KMS-11 (cell line): ENCODE measurements at regions not wholly inside any gene's neighbourhood (a gene's known extent, or its start where the extent isn't known, plus 50 kb on each side); places are given as distances from the start of the nearest gene placed in this dataset.

Experiments used
- H2AFZ ChIP-seq: fragments of 200-600 bp; sonication (generic); 2 replicates; pipeline ENCODE4 v1.6.1; 2016; ENCODE audit warnings: antibody characterized with exemption, mixed run types, low read depth
- H3K27ac ChIP-seq: fragments of 200-600 bp; sonication (generic); 2 replicates; pipeline ENCODE4 v1.6.1; 2016; ENCODE audit warnings: mild to moderate bottlenecking, mixed run types
- H3K27me3 ChIP-seq: fragments of 200-600 bp; sonication (generic); 2 replicates; pipeline ENCODE4 v1.6.1; 2017; ENCODE audit warnings: mild to moderate bottlenecking, low read depth, mixed run types, moderate library complexity; ENCODE audit not compliant: insufficient read depth
- H3K36me3 ChIP-seq: fragments of 200-600 bp; sonication (generic); 2 replicates; pipeline ENCODE4 v1.6.1; 2017; ENCODE audit warnings: mild to moderate bottlenecking, mixed run types; ENCODE audit not compliant: insufficient read depth
- H3K4me1 ChIP-seq: fragments of 200-600 bp; sonication (generic); 2 replicates; pipeline ENCODE4 v1.6.1; 2016; ENCODE audit warnings: mild to moderate bottlenecking, low read depth, mixed run types; ENCODE audit not compliant: poor library complexity, severe bottlenecking
- H3K4me2 ChIP-seq: fragments of 200-600 bp; sonication (generic); 2 replicates; pipeline ENCODE4 v1.7.0; 2016; ENCODE audit warnings: mild to moderate bottlenecking, mixed run types
- H3K4me3 ChIP-seq: fragments of 200-600 bp; sonication (generic); IDR thresholded peaks from 2 replicates; pipeline ENCODE4 v1.6.1; 2017; ENCODE audit warnings: low read depth, low read length, mixed read lengths; ENCODE audit not compliant: insufficient read depth
- H3K79me2 ChIP-seq: fragments of 200-600 bp; sonication (generic); 2 replicates; pipeline ENCODE4 v1.6.1; 2016; ENCODE audit warnings: low read depth, mixed run types; ENCODE audit not compliant: insufficient read depth
- H3K9ac ChIP-seq: fragments of 200-600 bp; sonication (generic); 2 replicates; pipeline ENCODE4 v1.6.1; 2016; ENCODE audit warnings: mild to moderate bottlenecking, mixed run types
- H4K20me1 ChIP-seq: fragments of 200-600 bp; sonication (generic); 2 replicates; pipeline ENCODE4 v1.6.1; 2016; ENCODE audit warnings: mild to moderate bottlenecking, mixed run types; ENCODE audit not compliant: insufficient read depth
- CTCF ChIP-seq: fragments of 200-600 bp; sonication (generic); conservative IDR thresholded peaks from 2 replicates; pipeline ENCODE4 v1.6.1; 2017; ENCODE audit warnings: low read depth, mild to moderate bottlenecking, antibody characterized with exemption, low read length, moderate library complexity, mixed read lengths

- H2AFZ ChIP-seq: no peak overlapping the region
- no peak for TF ChIP-seq CTCF
- H3K4me2 ChIP-seq: no peak overlapping the region
- H4K20me1 ChIP-seq: no peaks in the 10 kb centered on the region
- H3K79me2 ChIP-seq: no peaks in the 10 kb centered on the region
- no peaks in the 10 kb centered on the region for H3K27me3 ChIP-seq
- H3K9ac ChIP-seq: no peak overlapping the region
- no peak overlapping the region for H3K4me3 ChIP-seq
- H3K27ac ChIP-seq: no peak overlapping the region
- H3K4me1 ChIP-seq: no peaks in the 10 kb centered on the region
- no peaks in the 10 kb centered on the region for H3K36me3 ChIP-seq
These were observed 871.7 kb upstream of the TYRP1 start for GRCh38 chr9:11821306-11821975.

GRCh38 chr9:11828201-11828600 lies 865.0 kb upstream of the TYRP1 start:
- no peaks in the 10 kb centered on the region for H4K20me1 ChIP-seq
- no peak overlapping the region for H3K4me2 ChIP-seq
- H3K27me3 ChIP-seq: no peaks in the 10 kb centered on the region
- H3K4me1 ChIP-seq: peaks cover 8% of the 10 kb centered on the region
- no peaks in the 10 kb centered on the region for H3K79me2 ChIP-seq
- no peak overlapping the region for H3K4me3 ChIP-seq
- TF ChIP-seq CTCF: no peak
- no peaks in the 10 kb centered on the region for H3K36me3 ChIP-seq
- no peak overlapping the region for H3K9ac ChIP-seq
- no peak overlapping the region for H3K27ac ChIP-seq
- H2AFZ ChIP-seq: no peak overlapping the region

- Histone ChIP-seq H3K4me3 (no peak overlapping the region), H3K27ac (no peak overlapping the region), H3K36me3 (no peaks in the 10 kb centered on the region), H3K9ac (no peak overlapping the region), H3K79me2 (no peaks in the 10 kb centered on the region), H3K4me1 (peaks cover 39% of the 10 kb centered on the region), H3K27me3 (no peaks in the 10 kb centered on the region), H3K4me2 (no peak overlapping the region), H2AFZ (no peak overlapping the region), H4K20me1 (no peaks in the 10 kb centered on the region)
- TF ChIP-seq CTCF: no peak
These were observed 860.1 kb upstream of the TYRP1 start for GRCh38 chr9:11833056-11833455.

- Histone ChIP-seq H3K9ac (no peak overlapping the region), H3K36me3 (no peaks in the 10 kb centered on the region), H3K4me2 (no peak overlapping the region), H3K27me3 (no peaks in the 10 kb centered on the region), H2AFZ (no peak overlapping the region), H3K4me1 (no peaks in the 10 kb centered on the region), H3K27ac (no peak overlapping the region), H3K4me3 (no peak overlapping the region), H3K79me2 (no peaks in the 10 kb centered on the region), H4K20me1 (no peaks in the 10 kb centered on the region)
- no peak for TF ChIP-seq CTCF
These were observed 824.4 kb upstream of the TYRP1 start for GRCh38 chr9:11868795-11869194.
